T-helper 9 cell (primary cell): ENCODE measurements at regions not wholly inside any gene's neighbourhood (a gene's known extent, or its start where the extent isn't known, plus 50 kb on each side); places are given as distances from the start of the nearest gene placed in this dataset.

Experiments used
- DNase-seq: peaks from one replicate; pipeline ENCODE4 v3.0.0-alpha.2; 2020

GRCh38 chr18:78620326-78620725 lies 359.3 kb upstream of the SALL3 start:
- DNase-seq = no peak

GRCh38 chr18:78621141-78621755 lies 358.4 kb upstream of the SALL3 start:
- DNase-seq = no peak

GRCh38 chr18:78622251-78622906 lies 357.2 kb upstream of the SALL3 start:
- DNase-seq = no peak

GRCh38 chr18:78622907-78623541 lies 356.6 kb upstream of the SALL3 start:
- no peak for DNase-seq

- DNase-seq = no peak
These were observed 354.9 kb upstream of the SALL3 start for GRCh38 chr18:78624646-78625279.

- DNase-seq = no peak
These were observed 353.8 kb upstream of the SALL3 start for GRCh38 chr18:78625847-78626246.

- DNase-seq = no peak
These were observed 351.9 kb upstream of the SALL3 start for GRCh38 chr18:78627551-78628346.

GRCh38 chr18:78629426-78629825 lies 350.2 kb upstream of the SALL3 start:
- no peak for DNase-seq

GRCh38 chr18:78630356-78630755 lies 349.3 kb upstream of the SALL3 start:
- DNase-seq = no peak

GRCh38 chr18:78630981-78631510 lies 348.6 kb upstream of the SALL3 start:
- no peak for DNase-seq

GRCh38 chr18:78632111-78632541 lies 347.5 kb upstream of the SALL3 start:
- no peak for DNase-seq

- DNase-seq = no peak
These were observed 345.4 kb upstream of the SALL3 start for GRCh38 chr18:78634061-78634696.

GRCh38 chr18:78635093-78635800 lies 344.4 kb upstream of the SALL3 start:
- DNase-seq = no peak

GRCh38 chr18:78636260-78636659 lies 343.4 kb upstream of the SALL3 start:
- DNase-seq = no peak

GRCh38 chr18:78637442-78638402 lies 341.9 kb upstream of the SALL3 start:
- DNase-seq = no peak

GRCh38 chr18:78639006-78639950 lies 340.3 kb upstream of the SALL3 start:
- no peak for DNase-seq

- DNase-seq = no peak
These were observed 339.2 kb upstream of the SALL3 start for GRCh38 chr18:78640246-78640995.

GRCh38 chr18:78641689-78642231 lies 337.9 kb upstream of the SALL3 start:
- no peak for DNase-seq
